ENCODE measurements at regions not wholly inside any gene's neighbourhood (a gene's known extent, or its start where the extent isn't known, plus 50 kb on each side); places are given as distances from the start of the nearest gene placed in this dataset.

DNA sequence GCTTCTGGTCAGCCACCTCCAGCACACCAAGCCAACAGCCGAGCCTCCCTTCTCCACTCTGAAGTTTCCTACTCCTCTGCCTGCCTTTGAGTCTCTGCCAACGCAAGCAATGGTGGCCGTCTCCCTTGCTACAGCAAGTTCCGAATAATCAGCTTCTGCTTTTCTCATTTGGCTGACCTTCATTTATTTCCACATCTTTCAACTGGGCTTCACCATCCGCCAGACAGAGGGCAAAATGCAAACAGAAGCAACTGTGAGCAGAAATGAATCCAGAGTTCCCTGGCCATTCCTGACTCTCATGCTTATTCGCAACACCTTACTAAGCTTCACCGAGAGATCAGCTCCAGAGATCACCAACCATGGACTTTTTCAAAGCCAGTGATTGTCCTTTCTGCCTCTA is 621.0 kb downstream of the NPHP4 start (continued):
- TF ChIP-seq, protein P1, sequence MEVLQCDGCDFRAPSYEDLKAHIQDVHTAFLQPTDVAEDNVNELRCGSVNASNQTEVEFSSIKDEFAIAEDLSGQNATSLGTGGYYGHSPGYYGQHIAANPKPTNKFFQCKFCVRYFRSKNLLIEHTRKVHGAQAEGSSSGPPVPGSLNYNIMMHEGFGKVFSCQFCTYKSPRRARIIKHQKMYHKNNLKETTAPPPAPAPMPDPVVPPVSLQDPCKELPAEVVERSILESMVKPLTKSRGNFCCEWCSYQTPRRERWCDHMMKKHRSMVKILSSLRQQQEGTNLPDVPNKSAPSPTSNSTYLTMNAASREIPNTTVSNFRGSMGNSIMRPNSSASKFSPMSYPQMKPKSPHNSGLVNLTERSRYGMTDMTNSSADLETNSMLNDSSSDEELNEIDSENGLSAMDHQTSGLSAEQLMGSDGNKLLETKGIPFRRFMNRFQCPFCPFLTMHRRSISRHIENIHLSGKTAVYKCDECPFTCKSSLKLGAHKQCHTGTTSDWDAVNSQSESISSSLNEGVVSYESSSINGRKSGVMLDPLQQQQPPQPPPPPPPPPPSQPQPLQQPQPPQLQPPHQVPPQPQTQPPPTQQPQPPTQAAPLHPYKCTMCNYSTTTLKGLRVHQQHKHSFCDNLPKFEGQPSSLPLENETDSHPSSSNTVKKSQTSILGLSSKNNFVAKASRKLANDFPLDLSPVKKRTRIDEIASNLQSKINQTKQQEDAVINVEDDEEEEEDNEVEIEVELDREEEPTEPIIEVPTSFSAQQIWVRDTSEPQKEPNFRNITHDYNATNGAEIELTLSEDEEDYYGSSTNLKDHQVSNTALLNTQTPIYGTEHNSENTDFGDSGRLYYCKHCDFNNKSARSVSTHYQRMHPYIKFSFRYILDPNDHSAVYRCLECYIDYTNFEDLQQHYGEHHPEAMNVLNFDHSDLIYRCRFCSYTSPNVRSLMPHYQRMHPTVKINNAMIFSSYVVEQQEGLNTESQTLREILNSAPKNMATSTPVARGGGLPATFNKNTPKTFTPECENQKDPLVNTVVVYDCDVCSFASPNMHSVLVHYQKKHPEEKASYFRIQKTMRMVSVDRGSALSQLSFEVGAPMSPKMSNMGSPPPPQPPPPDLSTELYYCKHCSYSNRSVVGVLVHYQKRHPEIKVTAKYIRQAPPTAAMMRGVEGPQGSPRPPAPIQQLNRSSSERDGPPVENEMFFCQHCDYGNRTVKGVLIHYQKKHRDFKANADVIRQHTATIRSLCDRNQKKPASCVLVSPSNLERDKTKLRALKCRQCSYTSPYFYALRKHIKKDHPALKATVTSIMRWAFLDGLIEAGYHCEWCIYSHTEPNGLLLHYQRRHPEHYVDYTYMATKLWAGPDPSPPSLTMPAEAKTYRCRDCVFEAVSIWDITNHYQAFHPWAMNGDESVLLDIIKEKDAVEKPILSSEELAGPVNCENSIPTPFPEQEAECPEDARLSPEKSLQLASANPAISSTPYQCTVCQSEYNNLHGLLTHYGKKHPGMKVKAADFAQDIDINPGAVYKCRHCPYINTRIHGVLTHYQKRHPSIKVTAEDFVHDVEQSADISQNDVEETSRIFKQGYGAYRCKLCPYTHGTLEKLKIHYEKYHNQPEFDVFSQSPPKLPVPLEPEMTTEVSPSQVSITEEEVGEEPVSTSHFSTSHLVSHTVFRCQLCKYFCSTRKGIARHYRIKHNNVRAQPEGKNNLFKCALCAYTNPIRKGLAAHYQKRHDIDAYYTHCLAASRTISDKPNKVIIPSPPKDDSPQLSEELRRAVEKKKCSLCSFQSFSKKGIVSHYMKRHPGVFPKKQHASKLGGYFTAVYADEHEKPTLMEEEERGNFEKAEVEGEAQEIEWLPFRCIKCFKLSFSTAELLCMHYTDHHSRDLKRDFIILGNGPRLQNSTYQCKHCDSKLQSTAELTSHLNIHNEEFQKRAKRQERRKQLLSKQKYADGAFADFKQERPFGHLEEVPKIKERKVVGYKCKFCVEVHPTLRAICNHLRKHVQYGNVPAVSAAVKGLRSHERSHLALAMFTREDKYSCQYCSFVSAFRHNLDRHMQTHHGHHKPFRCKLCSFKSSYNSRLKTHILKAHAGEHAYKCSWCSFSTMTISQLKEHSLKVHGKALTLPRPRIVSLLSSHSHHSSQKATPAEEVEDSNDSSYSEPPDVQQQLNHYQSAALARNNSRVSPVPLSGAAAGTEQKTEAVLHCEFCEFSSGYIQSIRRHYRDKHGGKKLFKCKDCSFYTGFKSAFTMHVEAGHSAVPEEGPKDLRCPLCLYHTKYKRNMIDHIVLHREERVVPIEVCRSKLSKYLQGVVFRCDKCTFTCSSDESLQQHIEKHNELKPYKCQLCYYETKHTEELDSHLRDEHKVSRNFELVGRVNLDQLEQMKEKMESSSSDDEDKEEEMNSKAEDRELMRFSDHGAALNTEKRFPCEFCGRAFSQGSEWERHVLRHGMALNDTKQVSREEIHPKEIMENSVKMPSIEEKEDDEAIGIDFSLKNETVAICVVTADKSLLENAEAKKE (CRISPR knock-in tag; IDR thresholded peaks at IDR 0.05): no peak

DNA sequence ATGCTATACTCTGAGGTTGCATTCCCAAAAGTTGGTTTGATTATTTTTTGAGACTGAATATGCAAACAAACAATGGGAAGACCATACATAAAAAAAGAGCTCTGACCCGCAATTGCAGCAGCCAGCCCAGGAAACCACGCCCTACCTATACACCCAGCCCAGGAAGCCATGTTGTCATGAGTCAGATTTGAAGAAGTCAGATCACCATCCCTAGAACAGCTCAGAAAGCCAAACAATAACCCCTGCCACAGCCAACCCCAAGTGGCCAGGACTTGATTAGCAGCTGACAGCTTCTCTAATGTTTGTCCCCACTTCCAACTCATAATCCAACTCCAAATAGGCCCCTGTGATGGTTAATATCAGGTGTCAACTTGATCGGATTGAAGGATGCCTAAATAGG is 621.9 kb downstream of the NPHP4 start:
- no peaks in the 10 kb centered on the region for H3K9me2 ChIP-seq (ENCODE audit: insufficient read depth)
- no peak overlapping the region for H3K4me3 ChIP-seq
- Mint-ChIP-seq H3K36me3 (ENCODE audit: low read depth) (peaks cover 11% of the 10 kb centered on the region; the same call in 1 of the 3 replicates), H3K4me3 (no peak overlapping the region), H3K4me1 (no peaks in the 10 kb centered on the region), H3K9me3 (peaks cover 44% of the 10 kb centered on the region), H3K27ac (no peak overlapping the region), H3K27me3 (ENCODE audit: insufficient read depth, low read depth, poor library complexity) (no peaks in the 10 kb centered on the region)
- DNase-seq (ENCODE audit: low spot score) (no peak), ATAC-seq (no peak)
- no peaks in the 10 kb centered on the region for H3F3A ChIP-seq (replicated peaks; ENCODE audit: low read depth)
- no peak overlapping the region for H2AFZ ChIP-seq
- no peaks in the 10 kb centered on the region for H3K4me1 ChIP-seq (ENCODE audit: insufficient read depth)
- no peaks in the 10 kb centered on the region for H3K27me3 ChIP-seq (ENCODE audit: insufficient read depth)
- no peaks in the 10 kb centered on the region for H3K79me2 ChIP-seq (replicated peaks; ENCODE audit: insufficient read depth)
- no peaks in the 10 kb centered on the region; the same call in 1 of the 2 replicates for H3K36me3 ChIP-seq (ENCODE audit: insufficient read depth)
- no peak overlapping the region for H3K27ac ChIP-seq (ENCODE audit: low read depth)
- H4K20me1 ChIP-seq (replicated peaks; ENCODE audit: insufficient read depth): no peaks in the 10 kb centered on the region
- no peak overlapping the region for H3K4me2 ChIP-seq
- no peak for TF ChIP-seq JUNB (IDR thresholded peaks at IDR 0.05; ENCODE audit: unreplicated experiment)
- TF ChIP-seq, protein P1 (CRISPR knock-in tag; IDR thresholded peaks at IDR 0.05): no peak
- TF ChIP-seq ZNF114 (CRISPR knock-in tag; IDR thresholded peaks at IDR 0.05): no peak
- TF ChIP-seq CREB1 (CRISPR knock-in tag; IDR thresholded peaks at IDR 0.05; ENCODE audit: low read depth): no peak
- TF ChIP-seq, protein P2, sequence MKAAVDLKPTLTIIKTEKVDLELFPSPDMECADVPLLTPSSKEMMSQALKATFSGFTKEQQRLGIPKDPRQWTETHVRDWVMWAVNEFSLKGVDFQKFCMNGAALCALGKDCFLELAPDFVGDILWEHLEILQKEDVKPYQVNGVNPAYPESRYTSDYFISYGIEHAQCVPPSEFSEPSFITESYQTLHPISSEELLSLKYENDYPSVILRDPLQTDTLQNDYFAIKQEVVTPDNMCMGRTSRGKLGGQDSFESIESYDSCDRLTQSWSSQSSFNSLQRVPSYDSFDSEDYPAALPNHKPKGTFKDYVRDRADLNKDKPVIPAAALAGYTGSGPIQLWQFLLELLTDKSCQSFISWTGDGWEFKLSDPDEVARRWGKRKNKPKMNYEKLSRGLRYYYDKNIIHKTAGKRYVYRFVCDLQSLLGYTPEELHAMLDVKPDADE (IDR thresholded peaks at IDR 0.05): no peak
- no peak for TF ChIP-seq EZH2phosphoT487 (IDR thresholded peaks at IDR 0.05; ENCODE audit: unreplicated experiment)
- no peak for TF ChIP-seq ZNF331 (CRISPR knock-in tag; IDR thresholded peaks at IDR 0.05; ENCODE audit: low read depth)
- TF ChIP-seq EZH2 (IDR thresholded peaks at IDR 0.05; ENCODE audit: low read depth, unreplicated experiment): no peak
